ENCODE measurements at regions not wholly inside any gene's neighbourhood (a gene's known extent, or its start where the extent isn't known, plus 50 kb on each side); places are given as distances from the start of the nearest gene placed in this dataset.

GRCh38 chr6:167528239-167528638 is 203.4 kb downstream of the TTLL2 start:
- TF ChIP-seq FOXK2 (IDR thresholded peaks at IDR 0.05) (no peak), TARDBP (IDR thresholded peaks at IDR 0.05) (no peak), L3MBTL2 (conservative IDR thresholded peaks at IDR 0.05) (no peak), SP1 (IDR thresholded peaks at IDR 0.05) (no peak), ZNF384 (IDR thresholded peaks at IDR 0.05) (no peak), SUZ12 (IDR thresholded peaks at IDR 0.05) (no peak)

All from HEK293T (cell line).